GM12878 (cell line): ENCODE measurements at regions not wholly inside any gene's neighbourhood (a gene's known extent, or its start where the extent isn't known, plus 50 kb on each side); places are given as distances from the start of the nearest gene placed in this dataset.

Source experiments
- ATAC-seq: fragments of 200-7000 bp; cut with Tn5 transposase; 3 replicates; pipeline ENCODE4 v1.9.1; 2020; ENCODE audit warnings: mild to moderate bottlenecking, moderate library complexity
- BruUV-seq: library from RNA; stranded (reverse); fragments of 400-500 nt; replicated peaks from 2 replicates; lab custom pipeline; 2021; lab: Mats Ljungman, UMichigan
- CTCF ChIA-PET: fragments of 300-600 bp; sonication (Branson Sonifier 250); formaldehyde crosslinking; extraction: SDS; loops from one replicate; lab custom pipeline; 2021; ENCODE audit warnings: inconsistent platforms; lab: Yijun Ruan, JAX
- POLR2A ChIA-PET: fragments of 350-600 bp; formaldehyde crosslinking; extraction: SDS; loops from one replicate; lab custom pipeline; 2021; ENCODE audit warnings: inconsistent platforms; lab: Charles Lee
- RAD21 ChIA-PET: fragments of 300-600 bp; sonication (Branson Sonifier 250); formaldehyde crosslinking; loops from one replicate; lab custom pipeline; 2023; ENCODE audit warnings: antibody characterized with exemption; ENCODE audit not compliant: unreplicated experiment; lab: Charles Lee
- SMC1A ChIA-PET: fragments of 300-600 bp; sonication (Branson Sonifier 250); formaldehyde crosslinking; loops from one replicate; lab custom pipeline; 2023; ENCODE audit not compliant: unreplicated experiment, uncharacterized antibody; lab: Charles Lee
- DNase-seq: peaks from one replicate; pipeline ENCODE4 v3.0.0-alpha.2; 2011; ENCODE audit warnings: low read depth, low spot score
- FAIRE-seq: peaks from 3 replicates; lab custom pipeline; 2011; peaks lifted over from hg19 to GRCh38; lab: Jason Lieb, UNC
- H2AFZ ChIP-seq: 2 replicates; pipeline ENCODE4 v1.6.0; 2011; ENCODE audit warnings: low read depth, low read length, control low read depth; ENCODE audit not compliant: control insufficient read depth
- H3K27ac ChIP-seq: 2 replicates; pipeline ENCODE4 v1.5.1; 2011; ENCODE audit warnings: control low read depth; ENCODE audit not compliant: control insufficient read depth, insufficient read depth
- H3K27me3 ChIP-seq, 2 experiments: replicated peaks in 1 of 2; 2 replicates each; pipeline versions ENCODE4 v1.6.0 to v1.6.1; 2011; ENCODE audit warnings: low read length in 1 of 2; ENCODE audit not compliant: control insufficient read depth in 2 of 2, insufficient read depth in 2 of 2
- H3K36me3 ChIP-seq, 2 experiments: 2 replicates each; pipeline ENCODE4 v1.5.1; 2011; ENCODE audit warnings: low read length in 1 of 2; ENCODE audit not compliant: control insufficient read depth in 2 of 2, insufficient read depth in 2 of 2
- H3K4me1 ChIP-seq: 2 replicates; pipeline ENCODE4 v1.6.1; 2011; ENCODE audit warnings: mild to moderate bottlenecking, low read length, moderate library complexity, mixed read lengths; ENCODE audit not compliant: control insufficient read depth, insufficient read depth
- H3K4me2 ChIP-seq: 2 replicates; pipeline ENCODE4 v1.6.0; 2011; ENCODE audit warnings: control low read depth; ENCODE audit not compliant: control insufficient read depth, insufficient read depth
- H3K4me3 ChIP-seq: fragments of 200-600 bp; sonication (generic); 2 replicates; pipeline ENCODE4 v1.5.1; 2016
- H3K79me2 ChIP-seq: 2 replicates; pipeline ENCODE4 v1.6.0; 2011; ENCODE audit warnings: low read length; ENCODE audit not compliant: control insufficient read depth, insufficient read depth
- H3K9ac ChIP-seq: 2 replicates; pipeline ENCODE4 v1.8.0; 2011; ENCODE audit warnings: low read length, control low read depth, mixed read lengths; ENCODE audit not compliant: control insufficient read depth, insufficient read depth
- H3K9me3 ChIP-seq: replicated peaks from 3 replicates; pipeline ENCODE4 v1.5.1; 2011; ENCODE audit warnings: mild to moderate bottlenecking, low read length; ENCODE audit not compliant: control insufficient read depth, insufficient read depth
- H4K20me1 ChIP-seq: 2 replicates; pipeline ENCODE4 v1.6.0; 2011; ENCODE audit not compliant: control insufficient read depth, insufficient read depth
- BMI1 ChIP-seq: fragments of 450-650 bp; IDR thresholded peaks from 2 replicates; pipeline ENCODE4 v1.6.1; 2016; ENCODE audit warnings: mild to moderate bottlenecking, moderate library complexity, borderline replicate concordance
- ELK1 ChIP-seq: IDR thresholded peaks from 2 replicates; pipeline ENCODE4 v1.6.1; 2012; ENCODE audit warnings: low read depth, low read length, improper control_type of control experiment
- EP300 ChIP-seq, 2 experiments: fragments of 150-350 bp in 1 of 2; IDR thresholded peaks; 2 replicates each; pipeline ENCODE4 v1.6.1; 2011 to 2012; ENCODE audit warnings: low read depth in 2 of 2, low read length in 2 of 2, borderline replicate concordance in 1 of 2, improper control_type of control experiment in 1 of 2, inconsistent platforms in 1 of 2; ENCODE audit not compliant: control insufficient read depth in 1 of 2
- MTA2 ChIP-seq: fragments of 450-650 bp; IDR thresholded peaks from 2 replicates; pipeline ENCODE4 v1.6.1; 2016; ENCODE audit warnings: low read depth, mild to moderate bottlenecking, moderate library complexity
- MXI1 ChIP-seq: fragments of 150-350 bp; IDR thresholded peaks from 2 replicates; pipeline ENCODE4 v1.6.1; 2011; ENCODE audit warnings: low read depth, mild to moderate bottlenecking, inconsistent platforms, low read length, improper control_type of control experiment
- RAD21 ChIP-seq: IDR thresholded peaks from 2 replicates; pipeline ENCODE4 v1.6.1; 2011; ENCODE audit warnings: mild to moderate bottlenecking, low read depth, low read length, moderate library complexity; ENCODE audit not compliant: insufficient read depth
- RB1 ChIP-seq: fragments of 450-650 bp; formaldehyde crosslinking; IDR thresholded peaks from 2 replicates; pipeline ENCODE4 v1.6.1; 2017; ENCODE audit warnings: mild to moderate bottlenecking, borderline replicate concordance
- SKIL ChIP-seq: fragments of 450-650 bp; IDR thresholded peaks from 2 replicates; pipeline ENCODE4 v1.6.1; 2017; ENCODE audit warnings: mild to moderate bottlenecking, low read depth, inconsistent platforms; ENCODE audit not compliant: poor library complexity, severe bottlenecking
- TAF1 ChIP-seq: IDR thresholded peaks from 2 replicates; pipeline ENCODE4 v1.6.1; 2011; ENCODE audit warnings: mild to moderate bottlenecking, low read depth, low read length, borderline replicate concordance
- ZNF687 ChIP-seq: fragments of 450-650 bp; IDR thresholded peaks from 2 replicates; pipeline ENCODE4 v1.6.1; 2017; ENCODE audit warnings: mild to moderate bottlenecking, moderate library complexity
- WGBS: methylation state at CpG from one replicate; pipeline ENCODE4 v1.1.6; 2016; ENCODE audit warnings: low lambda C conversion rate; ENCODE audit not compliant: insufficient replicate concordance, insufficient coverage; ENCODE audit errors: missing lambda C conversion rate; 5-methylcytosine and 5-hydroxymethylcytosine counted together
- in situ Hi-C: fragments of 300-500 bp; cut with MboI; formaldehyde crosslinking; loops from 9 replicates; pipeline ENCODE4 v1.14.3; 2018; ENCODE audit warnings: mixed read lengths
- intact Hi-C: fragments of 100-400 bp; cut with micrococcal nuclease; formaldehyde crosslinking; loops from one replicate; pipeline ENCODE4 v1.14.2; 2022; ENCODE audit not compliant: unreplicated experiment

GRCh38 chr5:30357371-30357770 is 836.1 kb upstream of the CDH6 start:
- Histone ChIP-seq H2AFZ (no peak overlapping the region), H3K27ac (no peak overlapping the region), H4K20me1 (no peaks in the 10 kb centered on the region)
- TF ChIP-seq EP300 (IDR thresholded peaks at IDR 0.05; ENCODE audit: borderline replicate concordance in 1 of 2, control insufficient read depth in 1 of 2, low read depth in 2 of 2, low read length in 2 of 2) (no peak), BMI1 (no peak), RB1 (no peak)
- TF ChIP-seq, all 136 proteins: peak for 0
- Histone ChIP-seq H3K4me3 (no peak overlapping the region), H3K79me2 (no peaks in the 10 kb centered on the region), H3K27me3 (no peaks in the 10 kb centered on the region), H3K9ac (no peak overlapping the region), H3K4me1 (no peaks in the 10 kb centered on the region), H3K4me2 (no peak overlapping the region), H3K36me3 (no peaks in the 10 kb centered on the region), H3K9me3 (no peaks in the 10 kb centered on the region)
- intact Hi-C loops (no loop called here), in situ Hi-C loops (no loop called here)
- POLR2A ChIA-PET: no interaction called here
- WGBS: 48% methylated on average over 1 of the region's 1 CpG
- FAIRE-seq: no peak
- DNase-seq: no peak
- CTCF ChIA-PET: no interaction called here
- BruUV-seq: no TSS peak
- RAD21 ChIA-PET: no interaction called here
- SMC1A ChIA-PET: no interaction called here
- ATAC-seq: no peak

GRCh38 chr5:30355675-30356074 is 837.8 kb upstream of the CDH6 start:
- intact Hi-C loops (no loop called here), in situ Hi-C loops (no loop called here)
- 44% methylated on average over 5 of the region's 5 CpGs for WGBS
- H3K9me3 ChIP-seq: no peaks in the 10 kb centered on the region
- H3K27me3 ChIP-seq: no peaks in the 10 kb centered on the region
- ATAC-seq (no peak), FAIRE-seq (no peak), DNase-seq (no peak)
- no peaks in the 10 kb centered on the region for H4K20me1 ChIP-seq
- no peak overlapping the region for H3K4me2 ChIP-seq
- H3K27ac ChIP-seq: no peak overlapping the region
- H3K79me2 ChIP-seq: no peaks in the 10 kb centered on the region
- POLR2A ChIA-PET: no interaction called here
- no peak overlapping the region for H2AFZ ChIP-seq
- no peak overlapping the region for H3K4me3 ChIP-seq
- SMC1A ChIA-PET: no interaction called here
- CTCF ChIA-PET: no interaction called here
- no peak overlapping the region for H3K9ac ChIP-seq
- BruUV-seq: no TSS peak
- no peaks in the 10 kb centered on the region for H3K36me3 ChIP-seq
- RAD21 ChIA-PET: no interaction called here
- no peaks in the 10 kb centered on the region for H3K4me1 ChIP-seq
- TF ChIP-seq SKIL (no peak), TAF1 (no peak), ELK1 (no peak), RAD21 (no peak), ZNF687 (no peak), MTA2 (no peak), MXI1 (no peak)
